OCI-LY7 (cell line): ENCODE measurements at regions not wholly inside any gene's neighbourhood (a gene's known extent, or its start where the extent isn't known, plus 50 kb on each side); places are given as distances from the start of the nearest gene placed in this dataset.

Experiments used
- BruUV-seq: library from RNA; stranded (reverse); fragments of 400-500 nt; replicated peaks from 2 replicates; lab custom pipeline; 2021; lab: Mats Ljungman, UMichigan
- CTCF ChIA-PET: fragments of 300-600 bp; sonication (Branson Sonifier 250); formaldehyde crosslinking; loops from one replicate; lab custom pipeline; 2022; ENCODE audit warnings: antibody characterized with exemption; ENCODE audit not compliant: unreplicated experiment; lab: Charles Lee
- POLR2A ChIA-PET: fragments of 300-600 bp; sonication (Branson Sonifier 250); formaldehyde crosslinking; loops from one replicate; lab custom pipeline; 2022; ENCODE audit warnings: antibody characterized with exemption; lab: Charles Lee
- DNase-seq: peaks from one replicate; pipeline ENCODE4 v3.0.0-alpha.2; 2015; ENCODE audit warnings: low spot score
- H2AFZ ChIP-seq: fragments of 200-600 bp; sonication (generic), shearing (Covaris generic); 2 replicates; pipeline ENCODE4 v1.6.1; 2014; ENCODE audit warnings: mild to moderate bottlenecking, antibody characterized with exemption, low read length, moderate library complexity
- H3K27ac ChIP-seq: fragments of 200-600 bp; sonication (generic); 2 replicates; pipeline ENCODE4 v1.5.1; 2014; ENCODE audit warnings: mixed run types, low read depth, mild to moderate bottlenecking, moderate library complexity, low read length, inconsistent platforms; ENCODE audit not compliant: poor library complexity, severe bottlenecking
- H3K36me3 ChIP-seq: fragments of 200-600 bp; sonication (generic); 2 replicates; pipeline ENCODE4 v1.6.1; 2014; ENCODE audit warnings: mild to moderate bottlenecking, antibody characterized with exemption, low read length, moderate library complexity, mixed read lengths; ENCODE audit not compliant: insufficient read depth
- H3K4me1 ChIP-seq: fragments of 200-600 bp; sonication (generic); 2 replicates; pipeline ENCODE4 v1.5.1; 2014; ENCODE audit warnings: mild to moderate bottlenecking, low read length; ENCODE audit not compliant: insufficient read depth, poor library complexity, severe bottlenecking
- H3K4me2 ChIP-seq: fragments of 200-600 bp; sonication (generic); 2 replicates; pipeline ENCODE4 v1.6.1; 2014; ENCODE audit warnings: mild to moderate bottlenecking, low read length
- H3K4me3 ChIP-seq: fragments of 200-600 bp; sonication (generic); 2 replicates; pipeline ENCODE4 v1.5.1; 2014; ENCODE audit warnings: mild to moderate bottlenecking, low read depth, low read length; ENCODE audit not compliant: poor library complexity, severe bottlenecking
- H3K79me2 ChIP-seq: fragments of 200-600 bp; sonication (generic); 2 replicates; pipeline ENCODE4 v1.6.1; 2016; ENCODE audit warnings: low read depth, mild to moderate bottlenecking, low read length, moderate library complexity, mixed read lengths; ENCODE audit not compliant: insufficient read depth
- H3K9me2 ChIP-seq: fragments of 200-600 bp; sonication (generic); 2 replicates; pipeline ENCODE4 v1.6.1; 2016; ENCODE audit warnings: mild to moderate bottlenecking, low read length, mixed read lengths; ENCODE audit not compliant: insufficient read depth
- H3K9me3 ChIP-seq: fragments of 200-600 bp; sonication (generic); 2 replicates; pipeline ENCODE4 v1.6.1; 2014; ENCODE audit warnings: mild to moderate bottlenecking, mixed run types, low read length, mixed read lengths
- H4K20me1 ChIP-seq: fragments of 200-600 bp; sonication (generic); 2 replicates; pipeline ENCODE4 v1.6.1; 2014; ENCODE audit warnings: mild to moderate bottlenecking, antibody characterized with exemption, low read length, moderate library complexity, mixed read lengths; ENCODE audit not compliant: insufficient read depth
- CTCF ChIP-seq: fragments of 200-600 bp; sonication (generic); conservative IDR thresholded peaks from 2 replicates; pipeline ENCODE4 v1.5.1; 2014; ENCODE audit warnings: mild to moderate bottlenecking, antibody characterized with exemption, low read length, moderate library complexity, mixed read lengths
- EZH2phosphoT487 ChIP-seq: fragments of 200-600 bp; sonication (generic); IDR thresholded peaks from 2 replicates; pipeline ENCODE4 v1.6.1; 2018; ENCODE audit warnings: low read depth, borderline replicate concordance, mild to moderate bottlenecking, mixed run types, antibody characterized with exemption, low read length, moderate library complexity, mixed read lengths
- intact Hi-C: fragments of 100-400 bp; cut with micrococcal nuclease; formaldehyde crosslinking; loops from one replicate; pipeline ENCODE4 v1.10.0; 2022; ENCODE audit not compliant: unreplicated experiment

GRCh38 chr5:60453186-60453976 is 246.6 kb downstream of the DEPDC1B start:
- CTCF ChIA-PET: interaction anchor here (0.5 to 0.8 kb wide), 2 partner anchors 17 to 246 kb away, joined by 3 read pairs; no protein-coding TSS in a partner anchor
- Histone ChIP-seq H2AFZ (no peak overlapping the region), H3K79me2 (no peaks in the 10 kb centered on the region), H3K27ac (no peak overlapping the region), H3K36me3 (no peaks in the 10 kb centered on the region), H4K20me1 (no peaks in the 10 kb centered on the region), H3K4me1 (no peaks in the 10 kb centered on the region), H3K4me3 (no peak overlapping the region), H3K9me3 (no peaks in the 10 kb centered on the region), H3K4me2 (no peak overlapping the region), H3K9me2 (no peaks in the 10 kb centered on the region)
- POLR2A ChIA-PET: interaction anchor here (0.6 to 1.1 kb wide), 4 partner anchors 11 to 606 kb away, joined by 3 read pairs; no protein-coding TSS in a partner anchor
- no TSS peak for BruUV-seq
- no peak for DNase-seq
- no peak for TF ChIP-seq CTCF
- TF ChIP-seq EZH2phosphoT487: no peak
- intact Hi-C loops: no loop called here

- H2AFZ ChIP-seq: no peak overlapping the region
- no peak overlapping the region for H3K4me3 ChIP-seq
- no peak overlapping the region for H3K27ac ChIP-seq
- intact Hi-C loops: no loop called here
- ChIA-PET POLR2A (interaction anchor here (0.7 kb wide), 1 partner anchor 1357 kb away, joined by 3 read pairs; no protein-coding TSS in a partner anchor), CTCF (no interaction called here)
- no TSS peak for BruUV-seq
- H3K36me3 ChIP-seq: no peaks in the 10 kb centered on the region
- DNase-seq: no peak
- H3K9me3 ChIP-seq: no peaks in the 10 kb centered on the region
- H3K4me1 ChIP-seq: no peaks in the 10 kb centered on the region
- TF ChIP-seq CTCF: no peak
- TF ChIP-seq EZH2phosphoT487: no peak
- no peaks in the 10 kb centered on the region for H4K20me1 ChIP-seq
- no peak overlapping the region for H3K4me2 ChIP-seq
- no peaks in the 10 kb centered on the region for H3K9me2 ChIP-seq
- no peaks in the 10 kb centered on the region for H3K79me2 ChIP-seq
Observed at GRCh38 chr5:60448600-60448999, 251.4 kb downstream of the DEPDC1B start.

GRCh38 chr5:60447488-60447920 is 252.5 kb downstream of the DEPDC1B start:
- H3K9me2 ChIP-seq: no peaks in the 10 kb centered on the region
- TF ChIP-seq EZH2phosphoT487 (no peak), CTCF (no peak)
- H3K4me1 ChIP-seq: no peaks in the 10 kb centered on the region
- H3K79me2 ChIP-seq: no peaks in the 10 kb centered on the region
- no peaks in the 10 kb centered on the region for H4K20me1 ChIP-seq
- H3K27ac ChIP-seq: no peak overlapping the region
- H3K9me3 ChIP-seq: no peaks in the 10 kb centered on the region
- H2AFZ ChIP-seq: no peak overlapping the region
- H3K4me3 ChIP-seq: no peak overlapping the region
- ChIA-PET CTCF (no interaction called here), POLR2A (no interaction called here)
- H3K36me3 ChIP-seq: no peaks in the 10 kb centered on the region
- DNase-seq: no peak
- BruUV-seq: no TSS peak
- H3K4me2 ChIP-seq: no peak overlapping the region
- intact Hi-C loops: no loop called here
